ENCODE measurements at regions not wholly inside any gene's neighbourhood (a gene's known extent, or its start where the extent isn't known, plus 50 kb on each side); places are given as distances from the start of the nearest gene placed in this dataset.

- Histone ChIP-seq H3K36me3 (ENCODE audit: control insufficient read depth in 4 of 4, insufficient read depth in 4 of 4, low read length in 4 of 4) (no peaks in the 10 kb centered on the region), H3K4me1 (ENCODE audit: control insufficient read depth in 5 of 5, insufficient read depth in 5 of 5, low read length in 5 of 5) (no peaks in the 10 kb centered on the region), H3K27me3 (ENCODE audit: control insufficient read depth in 3 of 3, insufficient read depth in 3 of 3, low read length in 2 of 3) (no peaks in the 10 kb centered on the region), H3K9ac (ENCODE audit: insufficient read depth in 1 of 2, low read length in 2 of 2) (no peak overlapping the region), H3K9me3 (ENCODE audit: control insufficient read depth in 4 of 4, insufficient read depth in 3 of 4, low read length in 3 of 4) (peaks cover 0 to 3% (median 0%) of the 10 kb centered on the region in 4 donors), H3K27ac (ENCODE audit: low read depth in 1 of 2, low read length in 1 of 2) (no peak overlapping the region), H3K4me3 (no peak overlapping the region)
- no peak for TF ChIP-seq CTCF (IDR thresholded peaks at IDR 0.05; ENCODE audit: control extremely low read depth, extremely low read depth)
- ATAC-seq (ENCODE audit: insufficient read depth, low FRiP score) (no peak), DNase-seq (no peak)
- 64% methylated on average over 3 of the region's 3 CpGs for WGBS, 2 donors
Measured at GRCh38 chr10:130967784-130968183, 343.7 kb downstream of the TCERG1L start.

GRCh38 chr10:130968511-130968910 is 343.0 kb downstream of the TCERG1L start:
- no peak overlapping the region for H3K27ac ChIP-seq (ENCODE audit: low read depth in 1 of 2, low read length in 1 of 2)
- ATAC-seq (ENCODE audit: insufficient read depth, low FRiP score): no peak

GRCh38 chr10:130968964-130969363 is 342.6 kb downstream of the TCERG1L start:
- Histone ChIP-seq H3K9me3 (ENCODE audit: control insufficient read depth in 4 of 4, insufficient read depth in 3 of 4, low read length in 3 of 4) (peaks cover 0 to 3% (median 0%) of the 10 kb centered on the region in 4 donors), H3K4me3 (no peak overlapping the region)

More at GRCh38 chr10:130968511-130968910, 343.0 kb downstream of the TCERG1L start:
- Histone ChIP-seq H3K4me3 (no peak overlapping the region), H3K9ac (ENCODE audit: insufficient read depth in 1 of 2, low read length in 2 of 2) (no peak overlapping the region), H3K4me1 (ENCODE audit: control insufficient read depth in 5 of 5, insufficient read depth in 5 of 5, low read length in 5 of 5) (no peaks in the 10 kb centered on the region), H3K36me3 (ENCODE audit: control insufficient read depth in 4 of 4, insufficient read depth in 4 of 4, low read length in 4 of 4) (no peaks in the 10 kb centered on the region), H3K9me3 (ENCODE audit: control insufficient read depth in 4 of 4, insufficient read depth in 3 of 4, low read length in 3 of 4) (peaks cover 0 to 3% (median 0%) of the 10 kb centered on the region in 4 donors), H3K27me3 (ENCODE audit: control insufficient read depth in 3 of 3, insufficient read depth in 3 of 3, low read length in 2 of 3) (no peaks in the 10 kb centered on the region)
- 77 to 84% methylated on average over 3 of the region's 3 CpGs for WGBS, 2 donors
- TF ChIP-seq CTCF (IDR thresholded peaks at IDR 0.05; ENCODE audit: control extremely low read depth, extremely low read depth): no peak
- no peak for DNase-seq

More at GRCh38 chr10:130968964-130969363, 342.6 kb downstream of the TCERG1L start:
- peak in 1 of 3 donors; percentile 7 for DNase-seq
- WGBS, 2 donors: 79 to 83% methylated on average over 2 of the region's 2 CpGs
- Histone ChIP-seq H3K9ac (ENCODE audit: insufficient read depth in 1 of 2, low read length in 2 of 2) (no peak overlapping the region), H3K4me1 (ENCODE audit: control insufficient read depth in 5 of 5, insufficient read depth in 5 of 5, low read length in 5 of 5) (no peaks in the 10 kb centered on the region), H3K27ac (ENCODE audit: low read depth in 1 of 2, low read length in 1 of 2) (no peak overlapping the region), H3K27me3 (ENCODE audit: control insufficient read depth in 3 of 3, insufficient read depth in 3 of 3, low read length in 2 of 3) (no peaks in the 10 kb centered on the region), H3K36me3 (ENCODE audit: control insufficient read depth in 4 of 4, insufficient read depth in 4 of 4, low read length in 4 of 4) (no peaks in the 10 kb centered on the region)
- no peak for TF ChIP-seq CTCF (IDR thresholded peaks at IDR 0.05; ENCODE audit: control extremely low read depth, extremely low read depth)
- ATAC-seq (ENCODE audit: insufficient read depth, low FRiP score): no peak
